ENCODE measurements at regions not wholly inside any gene's neighbourhood (a gene's known extent, or its start where the extent isn't known, plus 50 kb on each side); places are given as distances from the start of the nearest gene placed in this dataset.

DNA sequence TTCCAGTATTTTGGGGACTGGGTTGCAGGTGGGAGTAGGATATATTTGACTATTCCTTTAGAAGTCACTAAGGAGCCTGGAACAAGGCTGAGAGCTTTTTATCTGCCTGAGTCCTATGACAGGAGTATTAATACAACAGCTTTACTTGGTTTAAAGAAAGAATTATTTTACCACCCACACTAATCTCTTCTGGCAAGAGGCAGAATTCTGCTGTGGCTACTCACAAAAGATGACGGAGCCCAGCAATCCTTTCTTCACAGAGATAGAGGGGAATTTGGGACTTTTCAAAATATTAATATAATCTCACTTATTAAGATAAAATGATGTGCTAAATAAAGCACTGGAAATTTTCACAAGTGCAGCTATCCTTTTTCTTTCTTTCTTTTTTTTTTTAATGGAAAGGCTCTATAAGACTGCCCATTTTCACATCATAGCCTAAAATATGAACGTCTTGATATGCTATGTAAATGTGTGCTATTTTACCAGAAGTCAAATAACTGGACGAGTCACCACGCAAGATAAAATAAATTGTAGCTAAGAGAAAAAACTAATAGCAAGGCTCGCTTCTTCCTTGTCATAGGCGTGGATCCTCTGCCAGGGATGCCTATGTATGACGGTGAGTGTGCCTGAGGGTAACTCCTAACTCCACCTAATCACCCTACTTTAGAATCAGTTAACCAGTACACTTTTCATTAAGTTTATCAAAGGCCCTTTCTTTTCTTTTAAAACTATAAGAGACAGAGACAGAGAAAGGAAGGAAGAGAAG, 76.3 kb downstream of the ZNF608 start:
- H3K27ac ChIP-seq: no peak overlapping the region
- no peak for TF ChIP-seq ZFX (IDR thresholded peaks at IDR 0.05)
- TF ChIP-seq, protein P1, sequence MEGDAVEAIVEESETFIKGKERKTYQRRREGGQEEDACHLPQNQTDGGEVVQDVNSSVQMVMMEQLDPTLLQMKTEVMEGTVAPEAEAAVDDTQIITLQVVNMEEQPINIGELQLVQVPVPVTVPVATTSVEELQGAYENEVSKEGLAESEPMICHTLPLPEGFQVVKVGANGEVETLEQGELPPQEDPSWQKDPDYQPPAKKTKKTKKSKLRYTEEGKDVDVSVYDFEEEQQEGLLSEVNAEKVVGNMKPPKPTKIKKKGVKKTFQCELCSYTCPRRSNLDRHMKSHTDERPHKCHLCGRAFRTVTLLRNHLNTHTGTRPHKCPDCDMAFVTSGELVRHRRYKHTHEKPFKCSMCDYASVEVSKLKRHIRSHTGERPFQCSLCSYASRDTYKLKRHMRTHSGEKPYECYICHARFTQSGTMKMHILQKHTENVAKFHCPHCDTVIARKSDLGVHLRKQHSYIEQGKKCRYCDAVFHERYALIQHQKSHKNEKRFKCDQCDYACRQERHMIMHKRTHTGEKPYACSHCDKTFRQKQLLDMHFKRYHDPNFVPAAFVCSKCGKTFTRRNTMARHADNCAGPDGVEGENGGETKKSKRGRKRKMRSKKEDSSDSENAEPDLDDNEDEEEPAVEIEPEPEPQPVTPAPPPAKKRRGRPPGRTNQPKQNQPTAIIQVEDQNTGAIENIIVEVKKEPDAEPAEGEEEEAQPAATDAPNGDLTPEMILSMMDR (conservative IDR thresholded peaks at IDR 0.05): no peak

DNA sequence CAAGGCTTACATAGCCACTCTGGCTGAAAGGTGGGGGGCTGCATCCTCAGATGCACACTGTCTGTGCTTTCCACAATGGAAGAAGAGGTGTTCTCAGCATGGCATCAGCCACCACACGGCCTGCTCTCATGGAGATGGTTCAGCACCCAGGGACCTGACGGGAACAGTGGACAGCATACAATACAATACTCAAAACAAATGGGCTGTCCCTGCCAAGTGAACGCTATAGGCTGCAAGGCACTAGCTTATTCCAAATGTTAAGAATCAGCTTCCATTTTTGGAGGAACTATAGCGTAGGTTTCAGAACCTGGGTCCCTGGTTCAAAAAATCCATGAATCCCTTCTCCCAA, 77.2 kb downstream of the ZNF608 start:
- H3K27ac ChIP-seq: no peak overlapping the region
- no peak for TF ChIP-seq ZFX (IDR thresholded peaks at IDR 0.05)
- TF ChIP-seq, protein P1 (conservative IDR thresholded peaks at IDR 0.05): no peak

DNA sequence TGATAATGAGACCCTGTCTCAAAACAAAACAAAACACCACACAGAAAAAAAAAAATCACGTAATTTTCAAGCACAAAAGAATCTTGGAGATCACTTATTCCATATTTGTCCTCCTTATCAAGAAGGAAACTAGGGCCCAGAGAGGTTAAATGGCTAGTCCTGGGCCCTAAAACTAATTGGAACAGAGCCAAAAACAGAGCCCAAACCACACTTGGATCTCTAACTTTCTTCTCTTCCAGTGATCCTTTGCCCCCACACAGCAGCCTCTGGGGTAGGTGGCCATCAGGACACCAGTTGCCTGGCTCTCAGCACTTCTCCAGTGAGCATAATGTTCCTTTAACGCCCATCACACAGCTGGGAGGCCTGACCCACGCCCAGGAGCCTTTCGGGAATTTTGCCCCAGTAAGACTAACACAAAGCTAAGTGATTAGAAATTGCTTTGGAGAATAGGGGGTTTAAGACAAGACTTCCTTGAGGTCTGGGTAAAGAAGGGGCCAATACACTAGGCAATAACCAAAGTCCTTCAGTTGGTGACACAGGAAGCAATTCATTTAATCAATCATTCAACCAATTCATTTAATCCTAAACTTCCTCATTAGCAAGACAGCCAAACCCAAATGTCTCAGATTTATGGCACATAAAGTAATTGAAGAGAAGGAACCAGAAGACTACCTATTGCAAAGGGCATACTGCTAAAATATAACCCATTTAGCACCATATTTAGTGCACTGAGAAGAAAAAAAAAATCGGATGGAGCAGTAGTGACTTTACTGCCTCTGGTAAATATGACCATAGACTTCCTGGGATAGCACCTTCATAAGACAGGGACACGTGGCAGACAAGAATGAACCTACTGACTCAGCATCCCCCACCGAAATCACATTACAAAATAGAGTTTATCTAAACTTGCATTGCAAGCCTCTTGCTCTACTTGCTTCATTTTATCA, 77.8 kb downstream of the ZNF608 start:
- TF ChIP-seq, protein P1 (conservative IDR thresholded peaks at IDR 0.05): no peak
- no peak for TF ChIP-seq ZFX (IDR thresholded peaks at IDR 0.05)
- no peak overlapping the region for H3K27ac ChIP-seq

DNA sequence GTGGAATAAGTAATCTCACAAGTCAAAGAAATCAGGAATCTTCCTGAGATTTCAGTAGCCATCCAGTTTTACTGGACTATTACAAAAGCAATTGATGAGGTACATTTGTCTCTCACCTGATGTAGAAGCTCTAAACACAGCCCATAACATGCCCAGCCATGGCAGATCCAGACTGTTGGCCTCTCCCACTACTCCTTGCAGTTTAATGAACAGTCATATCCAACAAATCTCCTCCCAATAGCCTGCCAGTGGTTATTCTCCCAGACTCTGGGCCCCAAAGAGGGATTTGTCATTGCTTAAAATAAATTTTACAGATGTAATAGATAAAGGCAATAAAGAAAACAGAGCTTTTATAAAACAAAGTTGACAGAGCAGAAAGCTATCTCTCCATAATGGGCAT, 80.8 kb downstream of the ZNF608 start:
- TF ChIP-seq ZFX (IDR thresholded peaks at IDR 0.05): no peak
- TF ChIP-seq, protein P1 (conservative IDR thresholded peaks at IDR 0.05): no peak
- no peak overlapping the region for H3K27ac ChIP-seq

DNA sequence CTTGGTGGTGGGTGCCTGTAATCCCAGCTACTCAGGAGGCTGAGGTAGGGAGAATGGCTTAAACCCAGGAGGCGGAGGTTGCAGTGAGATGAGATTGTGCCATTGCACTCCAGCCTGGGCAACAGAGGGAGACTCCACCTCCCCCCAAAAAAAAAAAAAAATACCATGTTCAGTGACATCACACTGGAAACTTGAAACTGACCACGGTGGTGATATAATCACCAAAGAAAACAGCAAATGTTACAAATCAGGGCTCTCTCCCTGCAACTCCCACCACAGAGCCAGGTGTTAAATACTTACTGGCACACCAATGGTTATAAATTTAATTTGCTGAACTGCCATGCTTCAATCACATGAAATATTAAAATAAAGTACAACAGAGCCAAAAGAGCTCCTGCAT, 81.4 kb downstream of the ZNF608 start:
- H3K27ac ChIP-seq: no peak overlapping the region
- TF ChIP-seq, protein P1 (conservative IDR thresholded peaks at IDR 0.05): no peak
- TF ChIP-seq ZFX (IDR thresholded peaks at IDR 0.05): no peak

DNA sequence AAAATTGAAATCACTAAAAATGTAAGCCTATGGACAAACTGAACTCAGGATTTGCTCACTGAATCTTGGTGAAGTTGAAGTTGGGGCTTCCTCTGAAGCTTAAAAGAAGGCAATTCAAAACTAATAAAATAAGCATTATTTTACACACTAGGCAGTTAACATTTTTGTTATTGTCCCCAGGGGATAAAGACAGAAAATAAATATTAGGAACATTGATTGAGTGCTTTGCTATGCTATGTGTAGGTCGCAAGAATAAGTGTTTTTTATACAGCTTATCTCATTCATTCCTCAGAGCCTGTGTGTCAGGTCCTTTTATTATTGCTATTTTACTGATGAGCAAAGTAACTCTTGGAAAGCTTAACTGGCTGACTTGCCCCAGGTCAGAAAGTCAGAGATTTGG, 82.2 kb downstream of the ZNF608 start:
- TF ChIP-seq, protein P1 (conservative IDR thresholded peaks at IDR 0.05): no peak
- no peak for TF ChIP-seq ZFX (IDR thresholded peaks at IDR 0.05)
- no peak overlapping the region for H3K27ac ChIP-seq

DNA sequence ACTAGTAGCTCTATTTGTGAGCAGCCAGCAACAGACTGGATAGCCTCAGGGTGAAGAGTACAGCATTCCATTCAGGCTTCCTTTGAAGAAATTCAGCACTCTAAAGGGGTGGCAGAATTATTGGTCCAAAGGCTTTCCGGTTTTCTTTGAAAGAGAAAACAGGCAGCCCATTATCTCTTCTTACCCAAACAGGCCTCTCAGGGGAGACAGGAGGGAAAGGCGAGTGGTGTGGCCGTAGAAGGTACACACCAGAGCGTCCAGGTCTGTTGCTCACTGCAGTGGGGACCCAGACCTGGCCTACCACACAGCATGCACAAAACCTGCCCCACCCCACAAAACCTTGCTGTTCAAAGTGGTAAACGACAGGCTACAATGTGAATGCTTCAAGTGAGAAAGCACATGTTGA, 83.3 kb downstream of the ZNF608 start:
- no peak for TF ChIP-seq ZFX (IDR thresholded peaks at IDR 0.05)
- TF ChIP-seq, protein P1 (conservative IDR thresholded peaks at IDR 0.05): no peak
- no peak overlapping the region for H3K27ac ChIP-seq
